RWPE1 (cell line): ENCODE measurements at regions not wholly inside any gene's neighbourhood (a gene's known extent, or its start where the extent isn't known, plus 50 kb on each side); places are given as distances from the start of the nearest gene placed in this dataset.
A peak's percentile ranks its signal among the peaks of the same experiment; 100 is the strongest.
"Not testable (repeated sequence)": the region's sequence is repeated elsewhere in the genome, so short reads cannot be mapped to it uniquely, and the experiment has no call there.

Source experiments
- CTCF ChIA-PET: fragments of 350-600 bp; sonication (Branson Sonifier 250); formaldehyde crosslinking; extraction: SDS; loops from one replicate; lab custom pipeline; 2021; lab: Yijun Ruan, JAX
- POLR2A ChIA-PET: fragments of 400-600 bp; formaldehyde crosslinking; extraction: SDS; loops from one replicate; lab custom pipeline; 2020; ENCODE audit warnings: antibody characterized with exemption; ENCODE audit not compliant: low non-redundant PET; lab: Yijun Ruan, JAX
- DNase-seq: peaks from one replicate; pipeline ENCODE4 v3.0.0; 2012; ENCODE audit warnings: low spot score
- H3K27ac ChIP-seq: fragments of 450-650 bp; 2 replicates; pipeline ENCODE4 v1.5.1; 2017
- CTCF ChIP-seq: fragments of 450-650 bp; conservative IDR thresholded peaks from 2 replicates; pipeline ENCODE4 v1.5.1; 2017; ENCODE audit warnings: low read depth, mild to moderate bottlenecking

GRCh38 chr15:69675731-69676130, 223.1 kb downstream of the RPLP1 start:
- ChIA-PET POLR2A (interaction anchor here (0.6 kb wide), 1 partner anchor 61 kb away, joined by 5 read pairs; no protein-coding TSS in a partner anchor), CTCF (interaction anchor here (0.6 kb wide), 1 partner anchor 9 kb away, joined by 3 read pairs; no protein-coding TSS in a partner anchor)
- no peak for DNase-seq
- no peak for TF ChIP-seq CTCF
- no peak overlapping the region for H3K27ac ChIP-seq

GRCh38 chr15:69677403-69677802, 224.8 kb downstream of the RPLP1 start:
- no peak overlapping the region for H3K27ac ChIP-seq
- DNase-seq, result no peak
- ChIA-PET POLR2A (no interaction called here), CTCF (interaction anchor here (0.7 kb wide), 1 partner anchor 12 kb away, joined by 3 read pairs; no protein-coding TSS in a partner anchor)
- no peak for TF ChIP-seq CTCF

GRCh38 chr15:69679623-69680228, 227.1 kb downstream of the RPLP1 start:
- POLR2A ChIA-PET, result no interaction called here
- no peak for DNase-seq
- TF ChIP-seq CTCF, result no peak
- CTCF ChIA-PET, result interaction anchor here (0.6 kb wide), 1 partner anchor 463 kb away, joined by 4 read pairs; no protein-coding TSS in a partner anchor
- no peak overlapping the region for H3K27ac ChIP-seq

- H3K27ac ChIP-seq, DNase-seq, POLR2A ChIA-PET, CTCF ChIA-PET: not testable (repeated sequence)
Measured at GRCh38 chr15:69684823-69685222, 232.2 kb downstream of the RPLP1 start.

GRCh38 chr15:69685512-69686452, 233.2 kb downstream of the RPLP1 start:
- ChIA-PET CTCF (interaction anchor here (0.6 kb wide), 1 partner anchor 528 kb away, joined by 3 read pairs; no protein-coding TSS in a partner anchor), POLR2A (no interaction called here)
- DNase-seq, result peak; percentile 18
- no peak for TF ChIP-seq CTCF
- H3K27ac ChIP-seq, result no peak overlapping the region

GRCh38 chr15:69686626-69687025, 234.0 kb downstream of the RPLP1 start:
- H3K27ac ChIP-seq, result no peak overlapping the region
- TF ChIP-seq CTCF, result no peak
- POLR2A ChIA-PET, result no interaction called here
- CTCF ChIA-PET, result no interaction called here
- no peak for DNase-seq
